ENCODE measurements at regions not wholly inside any gene's neighbourhood (a gene's known extent, or its start where the extent isn't known, plus 50 kb on each side); places are given as distances from the start of the nearest gene placed in this dataset.

GRCh38 chr6:71582820-71583219 lies 294.2 kb downstream of the OGFRL1 start:
- TF ChIP-seq POLR2AphosphoS5 (IDR thresholded peaks at IDR 0.05; ENCODE audit: borderline replicate concordance, low read depth, low read length) (no peak), EZH2 (IDR thresholded peaks at IDR 0.05) (no peak)
